Natural killer cell (primary cell): ENCODE measurements at regions not wholly inside any gene's neighbourhood (a gene's known extent, or its start where the extent isn't known, plus 50 kb on each side); places are given as distances from the start of the nearest gene placed in this dataset.

Source experiments
- ATAC-seq, 3 donors: fragments of 150-1000 bp in 2 of 3; fragments of 200-7000 bp in 1 of 3; cut with Tn5 transposase; 1 replicate in 1 of 3; 2 replicates in 2 of 3; pipeline ENCODE4 v1.10.0; 2021; ENCODE audit warnings: mild to moderate bottlenecking in 2 of 3, moderate library complexity in 2 of 3
- DNase-seq, 2 donors: peaks; one replicate each; pipeline versions ENCODE4 v3.0.0 to v3.0.0-alpha.2; 2013 to 2021; ENCODE audit warnings: mixed read lengths in 1 of 2
- H3K27ac ChIP-seq: one replicate; pipeline ENCODE4 v1.5.1; 2013; ENCODE audit warnings: mild to moderate bottlenecking, low read length
- H3K27me3 ChIP-seq: one replicate; pipeline ENCODE4 v1.6.1; 2013; ENCODE audit warnings: low read length; ENCODE audit not compliant: control insufficient read depth, insufficient read depth
- H3K36me3 ChIP-seq: one replicate; pipeline ENCODE4 v1.6.1; 2013; ENCODE audit warnings: low read length; ENCODE audit not compliant: control insufficient read depth, insufficient read depth
- H3K4me1 ChIP-seq: one replicate; pipeline ENCODE4 v1.6.1; 2013; ENCODE audit warnings: low read length; ENCODE audit not compliant: control insufficient read depth, insufficient read depth
- H3K4me3 ChIP-seq: one replicate; pipeline ENCODE4 v1.5.1; 2013; ENCODE audit warnings: low read length
- H3K9me3 ChIP-seq: one replicate; pipeline ENCODE4 v1.6.1; 2013; ENCODE audit warnings: low read length; ENCODE audit not compliant: control insufficient read depth, insufficient read depth
- H3K27ac Mint-ChIP-seq, 2 donors: one replicate each; pipeline ENCODE4 v1.8.0; 2022; ENCODE audit warnings: mild to moderate bottlenecking in 2 of 2, mixed read lengths in 2 of 2, moderate library complexity in 1 of 2
- H3K27me3 Mint-ChIP-seq, 2 donors: one replicate each; pipeline ENCODE4 v1.8.0; 2022; ENCODE audit warnings: low read depth in 2 of 2, mixed read lengths in 2 of 2
- H3K36me3 Mint-ChIP-seq: one replicate; pipeline ENCODE4 v1.8.0; 2022; ENCODE audit warnings: mixed read lengths
- H3K4me1 Mint-ChIP-seq, 2 donors: one replicate each; pipeline ENCODE4 v1.8.0; 2022; ENCODE audit warnings: mixed read lengths in 2 of 2
- H3K4me3 Mint-ChIP-seq: one replicate; pipeline ENCODE4 v1.8.0; 2022; ENCODE audit warnings: mild to moderate bottlenecking, moderate library complexity, mixed read lengths
- H3K9me3 Mint-ChIP-seq, 2 donors: one replicate each; pipeline ENCODE4 v1.8.0; 2022; ENCODE audit warnings: mixed read lengths in 2 of 2
- CTCF ChIP-seq: fragments of 200-600 bp; IDR thresholded peaks from one replicate; pipeline ENCODE4 v1.8.0; 2022; ENCODE audit warnings: antibody characterized with exemption
- WGBS: methylation state at CpG from one replicate; pipeline ENCODE4 v1.1.7; 2013; ENCODE audit warnings: missing lambda C conversion rate; ENCODE audit not compliant: insufficient coverage; 5-methylcytosine and 5-hydroxymethylcytosine counted together
- intact Hi-C: fragments of 100-400 bp; cut with micrococcal nuclease; formaldehyde crosslinking; loops from one replicate; pipeline ENCODE4 v1.14.2; 2022

- no peak overlapping the region for H3K4me3 ChIP-seq
- H3K4me1 Mint-ChIP-seq = peaks cover 0 to 5% of the 10 kb centered on the region in 2 donors
- intact Hi-C loops = no loop called here
- WGBS = 61% methylated on average over 5 of the region's 5 CpGs
- H3K4me3 Mint-ChIP-seq = no peak overlapping the region
- H3K9me3 ChIP-seq = no peaks in the 10 kb centered on the region
- ATAC-seq (no peak), DNase-seq (no peak)
- H3K36me3 ChIP-seq = no peaks in the 10 kb centered on the region
- H3K4me1 ChIP-seq = no peaks in the 10 kb centered on the region
- TF ChIP-seq CTCF = no peak
- no peaks in the 10 kb centered on the region for H3K27me3 ChIP-seq
- peaks cover 5 to 6% of the 10 kb centered on the region in 2 donors for H3K9me3 Mint-ChIP-seq
- no peak overlapping the region for H3K27ac ChIP-seq
- H3K36me3 Mint-ChIP-seq = no peaks in the 10 kb centered on the region
- H3K27me3 Mint-ChIP-seq = peaks cover 0 to 3% of the 10 kb centered on the region in 2 donors
- no peak overlapping the region for H3K27ac Mint-ChIP-seq
These were observed 230.8 kb upstream of the SMIM21 start for GRCh38 chr18:75658330-75658729.

GRCh38 chr18:75656563-75657247, 229.2 kb upstream of the SMIM21 start:
- H3K36me3 ChIP-seq = no peaks in the 10 kb centered on the region
- no peak overlapping the region for H3K4me3 ChIP-seq
- no peak overlapping the region for H3K27ac ChIP-seq
- Mint-ChIP-seq H3K27ac (no peak overlapping the region), H3K36me3 (no peaks in the 10 kb centered on the region), H3K4me1 (peaks cover 0 to 5% of the 10 kb centered on the region in 2 donors), H3K9me3 (peaks cover 0 to 5% of the 10 kb centered on the region in 2 donors), H3K4me3 (no peak overlapping the region), H3K27me3 (peaks cover 0 to 3% of the 10 kb centered on the region in 2 donors)
- intact Hi-C loops = no loop called here
- H3K27me3 ChIP-seq = no peaks in the 10 kb centered on the region
- H3K9me3 ChIP-seq = no peaks in the 10 kb centered on the region
- 96% methylated on average over 5 of the region's 6 CpGs for WGBS
- no peak for ATAC-seq
- DNase-seq = no peak
- no peaks in the 10 kb centered on the region for H3K4me1 ChIP-seq
- no peak for TF ChIP-seq CTCF

- ATAC-seq (no peak), DNase-seq (no peak)
- Mint-ChIP-seq H3K4me1 (peaks cover 0 to 5% of the 10 kb centered on the region in 2 donors), H3K27me3 (peaks cover 0 to 3% of the 10 kb centered on the region in 2 donors), H3K27ac (no peak overlapping the region), H3K36me3 (no peaks in the 10 kb centered on the region), H3K4me3 (no peak overlapping the region), H3K9me3 (peaks cover 0 to 5% of the 10 kb centered on the region in 2 donors)
- Histone ChIP-seq H3K4me3 (no peak overlapping the region), H3K36me3 (no peaks in the 10 kb centered on the region), H3K4me1 (no peaks in the 10 kb centered on the region), H3K27me3 (no peaks in the 10 kb centered on the region), H3K9me3 (no peaks in the 10 kb centered on the region), H3K27ac (no peak overlapping the region)
- 39% methylated on average over 7 of the region's 7 CpGs for WGBS
- no peak for TF ChIP-seq CTCF
- intact Hi-C loops = no loop called here
These were observed 228.5 kb upstream of the SMIM21 start for GRCh38 chr18:75656035-75656434.
